ENCODE measurements at regions not wholly inside any gene's neighbourhood (a gene's known extent, or its start where the extent isn't known, plus 50 kb on each side); places are given as distances from the start of the nearest gene placed in this dataset.

DNA sequence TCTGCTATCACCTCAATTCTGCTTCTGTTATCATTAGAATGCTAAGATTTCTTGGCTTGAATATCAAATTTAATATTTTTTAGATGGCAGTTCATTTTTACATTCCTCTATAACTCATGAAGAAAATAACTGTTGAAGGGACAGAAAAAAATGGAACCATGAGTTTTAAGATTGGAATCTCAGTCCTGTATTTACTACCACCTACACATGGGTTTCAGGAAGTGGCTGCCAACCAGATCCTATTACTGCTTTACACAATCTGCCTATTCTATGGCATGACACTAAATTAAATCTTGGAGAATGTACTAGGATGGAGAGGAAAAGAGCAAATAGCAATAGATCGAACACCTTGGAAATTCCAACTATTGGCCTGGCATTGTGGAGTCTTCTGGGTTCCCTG lies 140.8 kb downstream of the DUSP6 start:
- TF ChIP-seq POLR2A (IDR thresholded peaks at IDR 0.05; ENCODE audit: low read length) (no peak), GATA1 (IDR thresholded peaks at IDR 0.05; ENCODE audit: low read depth, low read length) (no peak)
